ENCODE measurements at regions not wholly inside any gene's neighbourhood (a gene's known extent, or its start where the extent isn't known, plus 50 kb on each side); places are given as distances from the start of the nearest gene placed in this dataset.

DNA sequence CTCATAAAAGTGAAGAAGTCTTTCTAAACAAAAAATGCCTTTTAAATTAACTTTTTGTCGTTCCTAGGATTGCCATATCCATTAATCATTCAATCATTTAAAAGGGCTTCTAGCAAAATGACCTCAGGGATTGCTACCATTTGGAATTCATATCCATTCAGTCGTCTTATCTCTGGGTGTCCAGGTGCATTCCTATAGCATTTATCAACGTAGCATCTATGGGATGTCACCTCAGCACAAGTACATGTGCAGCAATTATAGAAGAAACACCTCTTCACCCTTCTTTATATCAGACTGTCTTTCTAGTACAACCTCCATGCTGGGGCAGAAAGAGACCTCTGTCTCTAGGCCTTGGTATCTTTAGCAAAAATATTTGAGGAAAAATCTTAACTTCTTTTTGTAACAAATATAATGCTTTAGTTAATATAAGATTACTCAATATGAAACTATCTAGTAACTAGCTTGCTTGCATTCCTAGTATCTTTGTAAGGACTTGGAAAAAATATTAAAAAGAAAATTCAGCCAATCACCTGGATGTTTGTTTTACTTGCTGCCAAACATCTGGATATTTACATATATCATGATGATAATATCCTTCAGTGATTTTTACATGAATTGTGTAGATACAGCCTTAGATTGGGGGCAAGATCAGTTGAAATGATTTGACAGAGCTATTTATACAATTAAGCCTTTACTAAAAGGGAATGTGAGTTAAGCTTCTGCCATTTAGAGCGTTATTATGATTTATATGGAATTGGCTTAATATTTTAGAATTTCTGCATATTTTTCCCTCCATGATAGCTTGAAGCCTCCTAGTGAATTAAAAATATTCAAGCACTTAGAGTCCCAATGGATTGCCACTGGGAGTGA is 356.8 kb downstream of the HDGFL1 start:
- Histone ChIP-seq H3K4me3 (no peak overlapping the region), H3K27ac (peak overlapping the region in 1 of 2 donors; percentile 40), H3K27me3 (no peaks in the 10 kb centered on the region), H3K36me3 (no peaks in the 10 kb centered on the region), H3K4me1 (peaks cover 0 to 42% of the 10 kb centered on the region in 2 donors), H3K9me3 (no peaks in the 10 kb centered on the region)
- DNase-seq (ENCODE audit: low spot score): no peak
- TF ChIP-seq, protein P1, sequence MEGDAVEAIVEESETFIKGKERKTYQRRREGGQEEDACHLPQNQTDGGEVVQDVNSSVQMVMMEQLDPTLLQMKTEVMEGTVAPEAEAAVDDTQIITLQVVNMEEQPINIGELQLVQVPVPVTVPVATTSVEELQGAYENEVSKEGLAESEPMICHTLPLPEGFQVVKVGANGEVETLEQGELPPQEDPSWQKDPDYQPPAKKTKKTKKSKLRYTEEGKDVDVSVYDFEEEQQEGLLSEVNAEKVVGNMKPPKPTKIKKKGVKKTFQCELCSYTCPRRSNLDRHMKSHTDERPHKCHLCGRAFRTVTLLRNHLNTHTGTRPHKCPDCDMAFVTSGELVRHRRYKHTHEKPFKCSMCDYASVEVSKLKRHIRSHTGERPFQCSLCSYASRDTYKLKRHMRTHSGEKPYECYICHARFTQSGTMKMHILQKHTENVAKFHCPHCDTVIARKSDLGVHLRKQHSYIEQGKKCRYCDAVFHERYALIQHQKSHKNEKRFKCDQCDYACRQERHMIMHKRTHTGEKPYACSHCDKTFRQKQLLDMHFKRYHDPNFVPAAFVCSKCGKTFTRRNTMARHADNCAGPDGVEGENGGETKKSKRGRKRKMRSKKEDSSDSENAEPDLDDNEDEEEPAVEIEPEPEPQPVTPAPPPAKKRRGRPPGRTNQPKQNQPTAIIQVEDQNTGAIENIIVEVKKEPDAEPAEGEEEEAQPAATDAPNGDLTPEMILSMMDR (IDR thresholded peaks at IDR 0.05): no peak

DNA sequence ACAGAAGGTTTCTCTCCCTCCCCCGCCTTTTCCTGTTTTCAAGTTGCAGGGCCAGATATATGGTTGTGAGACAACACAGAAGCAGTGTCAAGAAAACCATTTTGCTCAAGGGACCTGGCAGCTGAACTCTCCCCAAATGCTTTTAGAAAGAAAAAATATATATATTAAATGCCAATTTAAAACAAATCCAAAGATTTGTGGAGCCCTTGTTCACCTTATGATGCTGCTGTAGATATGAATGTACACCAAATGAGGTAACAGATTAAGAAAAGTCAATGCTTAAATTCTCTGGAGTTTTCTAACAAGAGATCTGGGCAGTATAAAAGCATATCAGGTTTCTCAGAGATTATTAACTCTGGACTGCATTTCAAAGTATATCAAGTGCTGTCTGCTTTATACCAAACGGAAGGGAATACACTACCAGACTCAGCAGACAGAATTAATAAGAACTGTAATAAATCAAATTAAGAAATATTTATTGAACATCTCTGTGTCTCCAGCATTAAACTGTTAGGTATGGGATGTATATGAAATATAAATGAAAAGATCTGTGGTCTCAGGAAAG is 357.5 kb downstream of the HDGFL1 start:
- Histone ChIP-seq H3K27ac (peak overlapping the region in 1 of 2 donors; percentile 40), H3K9me3 (no peaks in the 10 kb centered on the region), H3K4me3 (no peak overlapping the region), H3K36me3 (no peaks in the 10 kb centered on the region), H3K4me1 (peaks cover 0 to 42% of the 10 kb centered on the region in 2 donors), H3K27me3 (no peaks in the 10 kb centered on the region)
- DNase-seq (ENCODE audit: low spot score): no peak
- TF ChIP-seq, protein P1 (IDR thresholded peaks at IDR 0.05): no peak

GRCh38 chr6:22928775-22929174 is 359.4 kb downstream of the HDGFL1 start:
- Histone ChIP-seq H3K27me3 (no peaks in the 10 kb centered on the region), H3K9me3 (no peaks in the 10 kb centered on the region), H3K27ac (peak overlapping the region; percentile 37 to 73), H3K4me3 (no peak overlapping the region), H3K4me1 (peaks cover 0 to 42% of the 10 kb centered on the region in 2 donors), H3K36me3 (no peaks in the 10 kb centered on the region)
- DNase-seq (ENCODE audit: low spot score): no peak
- TF ChIP-seq, protein P1 (IDR thresholded peaks at IDR 0.05): no peak

DNA sequence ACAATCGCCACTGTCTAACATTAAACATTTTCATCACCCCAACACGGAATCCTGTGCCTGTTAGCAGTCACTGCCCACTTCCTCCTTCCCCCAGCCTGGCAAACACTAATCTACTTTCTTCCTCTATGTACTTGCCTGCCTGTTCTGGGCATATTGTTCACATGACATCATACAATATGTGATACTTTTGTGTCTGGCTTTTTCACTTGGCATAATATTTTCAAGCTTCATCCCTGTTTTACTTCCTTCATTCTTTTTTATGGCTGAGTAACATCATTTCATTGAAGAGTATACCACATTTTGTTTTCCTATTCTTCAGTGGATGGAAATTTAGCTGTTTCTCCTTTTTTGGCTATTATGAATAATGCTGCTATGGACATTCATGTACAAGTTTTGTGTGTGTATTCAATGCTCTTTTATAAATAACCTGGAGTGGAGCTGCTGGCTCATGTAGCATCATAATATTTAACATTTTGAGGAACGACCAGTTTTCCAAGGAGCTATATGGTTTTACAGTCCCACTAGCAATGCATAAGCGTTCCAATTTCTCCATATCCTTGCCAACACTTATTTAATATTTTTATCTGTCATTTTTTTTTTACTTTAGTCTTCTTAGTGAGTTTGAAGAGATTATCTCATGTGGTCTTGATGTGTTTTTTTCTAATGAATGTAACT is 360.1 kb downstream of the HDGFL1 start:
- H3K27ac ChIP-seq: peak overlapping the region; percentile 37 to 73
- no peaks in the 10 kb centered on the region for H3K36me3 ChIP-seq
- no peaks in the 10 kb centered on the region for H3K9me3 ChIP-seq
- TF ChIP-seq, protein P1 (IDR thresholded peaks at IDR 0.05): no peak
- H3K4me3 ChIP-seq: no peak overlapping the region
- DNase-seq (ENCODE audit: low spot score): no peak
- no peaks in the 10 kb centered on the region for H3K27me3 ChIP-seq
- peaks cover 0 to 42% of the 10 kb centered on the region in 2 donors for H3K4me1 ChIP-seq

GRCh38 chr6:22940581-22941290 is 371.4 kb downstream of the HDGFL1 start:
- Histone ChIP-seq H3K27ac (no peak overlapping the region), H3K4me1 (no peaks in the 10 kb centered on the region), H3K27me3 (no peaks in the 10 kb centered on the region), H3K4me3 (no peak overlapping the region), H3K36me3 (no peaks in the 10 kb centered on the region), H3K9me3 (no peaks in the 10 kb centered on the region)
- TF ChIP-seq, protein P1 (IDR thresholded peaks at IDR 0.05): no peak
- no peak for DNase-seq (ENCODE audit: low spot score)

Measured in right atrium auricular region (tissue), 2 donors.